ENCODE measurements at regions not wholly inside any gene's neighbourhood (a gene's known extent, or its start where the extent isn't known, plus 50 kb on each side); places are given as distances from the start of the nearest gene placed in this dataset.

GRCh38 chr13:84366506-84366905 lies 484.2 kb upstream of the SLITRK1 start:
- H3K4me1 Mint-ChIP-seq: no peaks in the 10 kb centered on the region
- DNase-seq (no peak), ATAC-seq (ENCODE audit: low read depth) (no peak)
- H3K36me3 ChIP-seq (replicated peaks in 1 of 2; ENCODE audit: control extremely low read depth in 1 of 2, control insufficient read depth in 1 of 2, extremely low read depth in 1 of 2, insufficient read depth in 2 of 2, low read length in 1 of 2): no peaks in the 10 kb centered on the region
- no peak overlapping the region for H3K27ac ChIP-seq (ENCODE audit: low read length in 2 of 2)
- H3K79me2 ChIP-seq (ENCODE audit: control insufficient read depth, insufficient read depth, low read length): no peaks in the 10 kb centered on the region
- no peak overlapping the region for H3K4me2 ChIP-seq (replicated peaks; ENCODE audit: low read depth, low read length, poor library complexity, severe bottlenecking)
- ChIA-PET CTCF (no interaction called here), POLR2A (no interaction called here)
- no peaks in the 10 kb centered on the region for H3K27me3 ChIP-seq (replicated peaks in 1 of 4; ENCODE audit: control extremely low read depth in 1 of 4, control insufficient read depth in 3 of 4, insufficient read depth in 4 of 4, low read length in 3 of 4)
- TF ChIP-seq CTCF (IDR thresholded peaks at IDR 0.05) (no peak), EZH2 (IDR thresholded peaks at IDR 0.05; ENCODE audit: borderline replicate concordance, insufficient read depth, low read depth, low read length, poor library complexity, severe bottlenecking) (no peak)
- no peak overlapping the region for H2AFZ ChIP-seq (ENCODE audit: insufficient read depth, low read depth, low read length, poor library complexity, severe bottlenecking)
- intact Hi-C loops (cut with micrococcal nuclease): no loop called here
- no peak overlapping the region for H3K4me3 Mint-ChIP-seq
- no peaks in the 10 kb centered on the region for H3K4me1 ChIP-seq (ENCODE audit: control insufficient read depth in 2 of 2, insufficient read depth in 2 of 2, low read length in 2 of 2)
- H3K27ac Mint-ChIP-seq: no peak overlapping the region
- no peak overlapping the region for H3K4me3 ChIP-seq (ENCODE audit: control extremely low read depth in 1 of 5, extremely low read depth in 1 of 5, insufficient read depth in 1 of 5, low read depth in 2 of 5, low read length in 4 of 5)
- H3K9me3 ChIP-seq (ENCODE audit: control extremely low read depth in 1 of 3, control insufficient read depth in 2 of 3, insufficient read depth in 1 of 3, low read length in 2 of 3): peaks cover 0 to 8% (median 0%) of the 10 kb centered on the region in 3 donors
- H3K9me3 Mint-ChIP-seq (ENCODE audit: insufficient read depth): peaks cover 3% of the 10 kb centered on the region
- H4K20me1 ChIP-seq (ENCODE audit: control insufficient read depth, insufficient read depth, low read length, poor library complexity, severe bottlenecking): no peaks in the 10 kb centered on the region
- H3K27me3 Mint-ChIP-seq: no peaks in the 10 kb centered on the region
- H3K9ac ChIP-seq (ENCODE audit: low read length): no peak overlapping the region
- no CpG with 5 or more reads among the region's 2 CpGs for WGBS (ENCODE audit: insufficient coverage)

GRCh38 chr13:84362777-84363176 lies 480.5 kb upstream of the SLITRK1 start:
- TF ChIP-seq EZH2 (IDR thresholded peaks at IDR 0.05; ENCODE audit: borderline replicate concordance, insufficient read depth, low read depth, low read length, poor library complexity, severe bottlenecking) (no peak), CTCF (IDR thresholded peaks at IDR 0.05) (no peak)
- H3K4me2 ChIP-seq (replicated peaks; ENCODE audit: low read depth, low read length, poor library complexity, severe bottlenecking): no peak overlapping the region
- Mint-ChIP-seq H3K27ac (no peak overlapping the region), H3K4me1 (no peaks in the 10 kb centered on the region), H3K9me3 (ENCODE audit: insufficient read depth) (peaks cover 5% of the 10 kb centered on the region), H3K4me3 (no peak overlapping the region), H3K27me3 (no peaks in the 10 kb centered on the region)
- no peak overlapping the region for H2AFZ ChIP-seq (ENCODE audit: insufficient read depth, low read depth, low read length, poor library complexity, severe bottlenecking)
- no peaks in the 10 kb centered on the region for H3K9me3 ChIP-seq (ENCODE audit: control extremely low read depth in 1 of 3, control insufficient read depth in 2 of 3, insufficient read depth in 1 of 3, low read length in 2 of 3)
- intact Hi-C loops (cut with micrococcal nuclease): no loop called here
- H3K36me3 ChIP-seq (replicated peaks in 1 of 2; ENCODE audit: control extremely low read depth in 1 of 2, control insufficient read depth in 1 of 2, extremely low read depth in 1 of 2, insufficient read depth in 2 of 2, low read length in 1 of 2): no peaks in the 10 kb centered on the region
- WGBS (ENCODE audit: insufficient coverage): no CpG with 5 or more reads among the region's 3 CpGs
- POLR2A ChIA-PET: no interaction called here
- H3K27me3 ChIP-seq (replicated peaks in 1 of 4; ENCODE audit: control extremely low read depth in 1 of 4, control insufficient read depth in 3 of 4, insufficient read depth in 4 of 4, low read length in 3 of 4): no peaks in the 10 kb centered on the region
- no peak overlapping the region for H3K27ac ChIP-seq (ENCODE audit: low read length in 2 of 2)
- DNase-seq (no peak), ATAC-seq (ENCODE audit: low read depth) (no peak)
- H3K4me3 ChIP-seq (ENCODE audit: control extremely low read depth in 1 of 5, extremely low read depth in 1 of 5, insufficient read depth in 1 of 5, low read depth in 2 of 5, low read length in 4 of 5): no peak overlapping the region
- H3K9ac ChIP-seq (ENCODE audit: low read length): no peak overlapping the region
- no peaks in the 10 kb centered on the region for H4K20me1 ChIP-seq (ENCODE audit: control insufficient read depth, insufficient read depth, low read length, poor library complexity, severe bottlenecking)
- no peaks in the 10 kb centered on the region for H3K79me2 ChIP-seq (ENCODE audit: control insufficient read depth, insufficient read depth, low read length)
- CTCF ChIA-PET: no interaction called here
- no peaks in the 10 kb centered on the region for H3K4me1 ChIP-seq (ENCODE audit: control insufficient read depth in 2 of 2, insufficient read depth in 2 of 2, low read length in 2 of 2)

Data from B cell (primary cell).